ENCODE measurements at regions not wholly inside any gene's neighbourhood (a gene's known extent, or its start where the extent isn't known, plus 50 kb on each side); places are given as distances from the start of the nearest gene placed in this dataset.

- TF ChIP-seq CTCF (IDR thresholded peaks at IDR 0.05; ENCODE audit: extremely low read depth in 1 of 2, insufficient read depth in 1 of 2, low read depth in 1 of 2, low read length in 2 of 2), result no peak
- TF ChIP-seq POLR2AphosphoS5 (IDR thresholded peaks at IDR 0.05; ENCODE audit: insufficient read depth, low read depth, low read length), result no peak
- no peak for TF ChIP-seq MAX (IDR thresholded peaks at IDR 0.05; ENCODE audit: insufficient read depth, insufficient read length)
Measured at GRCh38 chrX:7640392-7640791, 202.6 kb upstream of the VCX start.
